ENCODE measurements at regions not wholly inside any gene's neighbourhood (a gene's known extent, or its start where the extent isn't known, plus 50 kb on each side); places are given as distances from the start of the nearest gene placed in this dataset.

GRCh38 chr21:14609274-14609673 is 63.2 kb upstream of the SAMSN1 start (continued):
- TF ChIP-seq THRA (IDR thresholded peaks at IDR 0.05) (no peak), MAFK (IDR thresholded peaks at IDR 0.05; ENCODE audit: low read length) (0 out of 2 replicates have a peak, but pooled peaks have one; percentile 34)

GRCh38 chr21:14607262-14607661 is 61.1 kb upstream of the SAMSN1 start:
- ChIA-PET POLR2A (no interaction called here), CTCF (ENCODE audit: low intra/inter-chr PET ratio) (no interaction called here)
- H3K4me2 ChIP-seq (ENCODE audit: insufficient read depth, low read length) = no peak overlapping the region
- no peak for ATAC-seq
- H3K9ac ChIP-seq (ENCODE audit: insufficient read depth in 1 of 2, low read depth in 2 of 2, low read length in 2 of 2) = no peak overlapping the region
- no peaks in the 10 kb centered on the region for H3K27me3 ChIP-seq (ENCODE audit: control insufficient read depth in 2 of 2, insufficient read depth in 2 of 2, low read length in 2 of 2)
- intact Hi-C loops (cut with micrococcal nuclease) = no loop called here
- FAIRE-seq = no peak
- peak overlapping the region; percentile 20; the same call in 1 of the 2 replicates for H2AFZ ChIP-seq (ENCODE audit: low read depth, low read length)
- 78% methylated on average over 2 of the region's 2 CpGs for whole genome bisulfite sequencing (ENCODE audit: insufficient coverage, low coverage, missing lambda C conversion rate)
- H3K36me3 ChIP-seq (ENCODE audit: control insufficient read depth, insufficient read depth, low read length) = no peaks in the 10 kb centered on the region
- BruUV-seq (replicated peaks) = no TSS peak
- H3K27ac ChIP-seq (ENCODE audit: extremely low read depth, low read depth, low read length) = no peak overlapping the region
- H3K9me1 ChIP-seq (ENCODE audit: control insufficient read depth, insufficient read depth, low read length) = no peaks in the 10 kb centered on the region
- H3K79me2 ChIP-seq (ENCODE audit: control insufficient read depth, insufficient read depth, low read length) = no peaks in the 10 kb centered on the region
- DNase-seq (ENCODE audit: extremely low read depth in 1 of 4, low spot score in 3 of 4) = no peak
- no peaks in the 10 kb centered on the region for H4K20me1 ChIP-seq (replicated peaks; ENCODE audit: control insufficient read depth, insufficient read depth, low read length)
- peaks cover 3 to 14% of the 10 kb centered on the region in 2 experiments; a peak in 3 of 5 replicates for H3K4me1 ChIP-seq (replicated peaks in 1 of 2; ENCODE audit: control insufficient read depth in 2 of 2, insufficient read depth in 2 of 2, low read length in 2 of 2)
- in situ Hi-C loops (cut with MboI) = no loop called here
- no peaks in the 10 kb centered on the region for H3K9me3 ChIP-seq (replicated peaks; ENCODE audit: control insufficient read depth, insufficient read depth, low read depth, low read length)
- no peak overlapping the region for H3K4me3 ChIP-seq
- TF ChIP-seq ZNF76 (CRISPR knock-in tag; IDR thresholded peaks at IDR 0.05; ENCODE audit: borderline replicate concordance) (no peak), OTX1 (CRISPR knock-in tag; IDR thresholded peaks at IDR 0.05) (no peak), ZKSCAN3 (CRISPR knock-in tag; IDR thresholded peaks at IDR 0.05) (no peak), KDM4B (IDR thresholded peaks at IDR 0.05; ENCODE audit: borderline replicate concordance in 2 of 2, low read depth in 1 of 2) (no peak), SRSF7 (optimal IDR thresholded peaks at IDR 0.05; ENCODE audit: low read depth, low read length) (no peak), UBTF (IDR thresholded peaks at IDR 0.05; ENCODE audit: borderline replicate concordance in 1 of 2, low read depth in 2 of 2, low read length in 2 of 2) (no peak), HINFP (tag; conservative IDR thresholded peaks at IDR 0.05; ENCODE audit: low read depth) (no peak), FOS (IDR thresholded peaks at IDR 0.05; ENCODE audit: extremely low read depth, insufficient read length) (no peak), ZC3H4 (CRISPR knock-in tag; IDR thresholded peaks at IDR 0.05; ENCODE audit: borderline replicate concordance) (no peak), ZNF197 (CRISPR knock-in tag; IDR thresholded peaks at IDR 0.05; ENCODE audit: low read depth) (no peak), CEBPG (CRISPR knock-in tag; IDR thresholded peaks at IDR 0.05) (no peak), CEBPG (tag; conservative IDR thresholded peaks at IDR 0.05 in 1 of 2, IDR thresholded peaks at IDR 0.05 in 1 of 2) (no peak), CEBPB (tag; IDR thresholded peaks at IDR 0.05) (no peak), MTA3 (IDR thresholded peaks at IDR 0.05; ENCODE audit: borderline replicate concordance) (no peak), ZBTB8A (IDR thresholded peaks at IDR 0.05; ENCODE audit: partially characterized antibody) (no peak), XRCC4 (IDR thresholded peaks at IDR 0.05; ENCODE audit: extremely low read depth, insufficient read depth, insufficient read length) (no peak)

All from K562 (cell line).